Pulmonary artery endothelial cell (primary cell): ENCODE measurements at regions not wholly inside any gene's neighbourhood (a gene's known extent, or its start where the extent isn't known, plus 50 kb on each side); places are given as distances from the start of the nearest gene placed in this dataset.

Experiments used
- DNase-seq: peaks from one replicate; pipeline ENCODE4 v3.0.0-alpha.2; 2011; ENCODE audit warnings: low read depth, low spot score

DNA sequence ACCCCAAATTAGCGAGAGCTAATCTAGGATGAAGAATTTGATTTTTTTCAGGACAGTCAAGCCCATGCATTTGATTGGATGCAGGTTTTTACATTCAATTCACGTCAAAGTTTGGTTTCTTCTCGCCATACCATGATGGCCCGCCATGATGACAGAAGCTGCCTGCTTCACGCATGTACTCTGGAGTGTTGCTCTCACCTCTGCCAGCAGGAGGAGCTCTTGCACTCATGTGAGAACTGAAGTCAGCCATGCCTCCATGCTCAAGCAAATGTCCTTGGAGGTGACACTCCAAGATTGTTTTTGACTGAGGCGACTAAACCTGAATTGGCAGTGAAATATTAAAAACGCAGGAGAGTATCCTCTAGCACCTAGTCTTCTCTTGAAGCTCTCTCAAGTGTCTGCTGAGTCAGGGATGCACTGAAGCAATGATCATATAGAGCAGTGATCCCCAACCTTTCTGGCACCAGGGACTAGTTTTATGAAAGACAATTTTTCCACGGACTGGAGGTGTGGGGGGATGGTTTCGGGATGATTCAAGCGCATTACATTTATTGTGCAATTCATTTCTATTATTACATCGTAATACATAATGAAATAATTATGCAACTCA, 120.9 kb downstream of the SAMMSON start:
- peak; percentile 44 for DNase-seq

DNA sequence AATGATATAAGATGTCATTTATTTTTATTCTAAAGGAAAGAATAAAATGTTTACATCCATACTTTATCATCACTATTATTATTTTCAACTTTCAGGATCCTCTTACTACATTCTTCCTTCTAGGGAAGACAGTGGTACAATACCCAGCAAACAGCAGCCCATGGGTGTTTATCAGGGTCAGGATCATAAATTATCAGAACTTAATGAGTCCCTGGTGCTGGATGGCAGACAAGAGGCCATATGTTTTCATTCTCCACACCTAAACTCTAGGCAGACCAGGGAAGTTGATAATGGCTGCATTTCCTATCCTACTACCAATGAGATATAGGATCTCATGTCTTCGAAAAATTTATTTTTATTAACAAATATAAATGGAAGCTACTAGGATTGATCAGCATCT, 127.7 kb downstream of the SAMMSON start:
- no peak for DNase-seq

DNA sequence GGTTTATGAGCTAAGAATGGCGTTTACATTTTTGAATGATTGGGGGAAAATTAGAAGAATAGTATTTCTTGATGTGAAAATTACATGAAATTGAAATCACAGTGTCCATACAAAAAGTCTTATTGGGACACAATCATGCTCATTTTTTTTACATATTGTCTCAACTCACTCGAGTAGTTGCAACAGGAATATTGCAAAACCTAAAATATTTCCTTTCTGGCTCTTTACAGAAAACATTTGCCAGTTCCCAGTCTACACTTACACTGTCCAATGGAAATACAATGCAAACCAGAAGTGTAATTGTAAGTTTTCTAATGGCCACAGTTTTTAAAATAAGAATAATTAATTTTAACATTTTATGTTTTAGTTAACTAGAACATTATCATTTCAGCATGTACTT, 137.8 kb downstream of the SAMMSON start:
- DNase-seq = no peak

DNA sequence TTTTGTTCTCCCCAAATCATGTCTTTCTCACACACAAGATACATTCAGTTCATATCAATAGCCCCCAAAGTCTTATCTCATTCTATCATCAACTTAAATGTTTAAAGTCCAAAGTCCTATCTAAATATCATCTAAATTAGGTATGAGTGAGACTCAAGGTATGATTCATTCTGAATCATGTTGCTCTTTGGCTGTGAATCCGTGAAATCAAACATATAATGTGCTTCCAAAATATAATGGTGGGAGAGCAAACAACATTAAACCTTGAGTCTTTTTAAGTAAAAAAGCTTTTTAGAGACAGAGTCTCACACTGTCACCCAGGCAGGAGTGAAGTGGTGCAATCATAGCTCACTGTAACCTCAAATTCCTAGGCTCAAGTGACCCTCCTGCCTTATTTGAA, 139.1 kb downstream of the SAMMSON start:
- no peak for DNase-seq
